ENCODE measurements at regions not wholly inside any gene's neighbourhood (a gene's known extent, or its start where the extent isn't known, plus 50 kb on each side); places are given as distances from the start of the nearest gene placed in this dataset.

DNA sequence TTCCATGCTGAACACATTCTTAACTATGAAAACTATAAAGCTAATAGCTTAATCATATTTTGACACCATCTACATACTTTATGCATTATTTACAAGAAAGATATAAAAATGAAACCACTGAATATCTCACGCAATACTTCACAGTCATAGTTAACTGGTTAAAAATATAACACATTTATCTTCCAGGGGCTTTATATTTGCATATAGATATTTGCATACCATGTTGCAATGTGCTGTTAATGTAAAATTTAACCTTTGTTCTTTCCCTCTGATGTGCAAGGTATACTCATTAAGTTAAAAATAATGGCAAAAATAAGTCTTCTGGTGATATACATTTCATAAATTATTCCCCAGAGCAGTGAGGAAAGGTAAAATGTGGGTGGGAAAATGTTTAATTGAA, 76.9 kb upstream of the MGMT start:
- Histone ChIP-seq H3F3A (replicated peaks; ENCODE audit: insufficient read depth) (no peaks in the 10 kb centered on the region), H3K36me3 (replicated peaks in 1 of 2; ENCODE audit: control insufficient read depth in 1 of 2, insufficient read depth in 2 of 2, low read length in 1 of 2) (no peaks in the 10 kb centered on the region), H3K27ac (ENCODE audit: low read depth in 2 of 2, low read length in 1 of 2) (no peak overlapping the region), H3K4me1 (ENCODE audit: control insufficient read depth in 1 of 2, insufficient read depth in 2 of 2, low read depth in 1 of 2, low read length in 1 of 2) (no peaks in the 10 kb centered on the region), H3K4me3 (ENCODE audit: low read depth in 2 of 2, low read length in 1 of 2) (no peak overlapping the region; a peak in 1 of 4 replicates), H2AFZ (ENCODE audit: low read depth) (no peak overlapping the region), H3K9ac (no peak overlapping the region), H3K27me3 (ENCODE audit: insufficient read depth) (no peaks in the 10 kb centered on the region), H3K9me3 (no peaks in the 10 kb centered on the region), H4K20me1 (ENCODE audit: insufficient read depth) (no peaks in the 10 kb centered on the region), H3K79me2 (ENCODE audit: insufficient read depth) (no peaks in the 10 kb centered on the region), H3K4me2 (no peak overlapping the region), H3K9me2 (no peaks in the 10 kb centered on the region)
- CTCF ChIA-PET = no interaction called here
- POLR2A ChIA-PET = no interaction called here
- TF ChIP-seq EP300 (IDR thresholded peaks at IDR 0.05; ENCODE audit: borderline replicate concordance in 1 of 2, low read depth in 1 of 2, low read length in 1 of 2) (no peak), POLR2AphosphoS5 (IDR thresholded peaks at IDR 0.05; ENCODE audit: low read depth, low read length) (no peak), TAF1 (IDR thresholded peaks at IDR 0.05; ENCODE audit: borderline replicate concordance, low read depth, low read length) (no peak)
- no peak for DNase-seq
- WGBS (ENCODE audit: low lambda C conversion rate) = 67% methylated on average over 1 of the region's 1 CpG

DNA sequence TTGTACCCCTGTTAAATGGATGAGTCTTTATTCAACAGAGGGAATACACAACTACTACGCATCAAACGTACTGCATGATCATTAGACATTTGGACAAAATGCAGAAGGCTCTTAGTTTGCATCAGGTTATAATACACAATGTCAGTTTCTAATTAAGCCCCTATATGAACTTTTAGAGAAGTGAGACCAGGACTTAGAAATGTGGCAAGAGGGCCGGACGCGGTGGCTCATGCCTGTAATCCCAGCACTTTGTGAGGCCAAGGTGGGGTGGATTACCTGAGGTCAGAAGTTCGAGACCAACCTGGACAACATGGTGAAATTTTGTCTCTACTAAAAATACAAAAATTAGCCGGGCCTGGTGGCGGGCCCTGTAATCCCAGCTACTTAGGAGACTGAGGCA, 76.3 kb upstream of the MGMT start:
- Histone ChIP-seq H3K9me2 (no peaks in the 10 kb centered on the region), H3K36me3 (replicated peaks in 1 of 2; ENCODE audit: control insufficient read depth in 1 of 2, insufficient read depth in 2 of 2, low read length in 1 of 2) (no peaks in the 10 kb centered on the region), H3F3A (replicated peaks; ENCODE audit: insufficient read depth) (no peaks in the 10 kb centered on the region), H3K4me2 (no peak overlapping the region), H3K79me2 (ENCODE audit: insufficient read depth) (no peaks in the 10 kb centered on the region), H3K9me3 (no peaks in the 10 kb centered on the region), H3K27ac (ENCODE audit: low read depth in 2 of 2, low read length in 1 of 2) (no peak overlapping the region), H2AFZ (ENCODE audit: low read depth) (no peak overlapping the region), H4K20me1 (ENCODE audit: insufficient read depth) (no peaks in the 10 kb centered on the region), H3K4me1 (ENCODE audit: control insufficient read depth in 1 of 2, insufficient read depth in 2 of 2, low read depth in 1 of 2, low read length in 1 of 2) (no peaks in the 10 kb centered on the region), H3K9ac (no peak overlapping the region), H3K4me3 (ENCODE audit: low read depth in 2 of 2, low read length in 1 of 2) (no peak overlapping the region), H3K27me3 (ENCODE audit: insufficient read depth) (no peaks in the 10 kb centered on the region)
- DNase-seq = no peak
- CTCF ChIA-PET = no interaction called here
- POLR2A ChIA-PET = no interaction called here
- 43% methylated on average over 8 of the region's 8 CpGs for WGBS (ENCODE audit: low lambda C conversion rate)
- TF ChIP-seq, protein P1, sequence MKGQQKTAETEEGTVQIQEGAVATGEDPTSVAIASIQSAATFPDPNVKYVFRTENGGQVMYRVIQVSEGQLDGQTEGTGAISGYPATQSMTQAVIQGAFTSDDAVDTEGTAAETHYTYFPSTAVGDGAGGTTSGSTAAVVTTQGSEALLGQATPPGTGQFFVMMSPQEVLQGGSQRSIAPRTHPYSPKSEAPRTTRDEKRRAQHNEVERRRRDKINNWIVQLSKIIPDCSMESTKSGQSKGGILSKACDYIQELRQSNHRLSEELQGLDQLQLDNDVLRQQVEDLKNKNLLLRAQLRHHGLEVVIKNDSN (IDR thresholded peaks at IDR 0.05; ENCODE audit: borderline replicate concordance, low read depth) = no peak
- TF ChIP-seq EP300 (IDR thresholded peaks at IDR 0.05; ENCODE audit: borderline replicate concordance in 1 of 2, low read depth in 1 of 2, low read length in 1 of 2) (no peak), MEF2A (IDR thresholded peaks at IDR 0.05; ENCODE audit: borderline replicate concordance, low read depth) (no peak), FOSL2 (IDR thresholded peaks at IDR 0.05; ENCODE audit: borderline replicate concordance, low read depth) (no peak), NFIC (IDR thresholded peaks at IDR 0.05; ENCODE audit: borderline replicate concordance) (no peak), GATA2 (CRISPR knock-in tag; IDR thresholded peaks at IDR 0.05) (no peak), RXRA (IDR thresholded peaks at IDR 0.05; ENCODE audit: borderline replicate concordance, low read depth) (no peak), CHD2 (IDR thresholded peaks at IDR 0.05; ENCODE audit: low read length, partially characterized antibody) (no peak), EZH2phosphoT487 (IDR thresholded peaks at IDR 0.05; ENCODE audit: borderline replicate concordance, low read depth) (no peak)
- TF ChIP-seq, protein P2, sequence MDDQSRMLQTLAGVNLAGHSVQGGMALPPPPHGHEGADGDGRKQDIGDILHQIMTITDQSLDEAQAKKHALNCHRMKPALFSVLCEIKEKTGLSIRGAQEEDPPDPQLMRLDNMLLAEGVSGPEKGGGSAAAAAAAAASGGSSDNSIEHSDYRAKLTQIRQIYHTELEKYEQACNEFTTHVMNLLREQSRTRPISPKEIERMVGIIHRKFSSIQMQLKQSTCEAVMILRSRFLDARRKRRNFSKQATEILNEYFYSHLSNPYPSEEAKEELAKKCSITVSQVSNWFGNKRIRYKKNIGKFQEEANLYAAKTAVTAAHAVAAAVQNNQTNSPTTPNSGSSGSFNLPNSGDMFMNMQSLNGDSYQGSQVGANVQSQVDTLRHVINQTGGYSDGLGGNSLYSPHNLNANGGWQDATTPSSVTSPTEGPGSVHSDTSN (IDR thresholded peaks at IDR 0.05) = no peak
- TF ChIP-seq, protein P3, sequence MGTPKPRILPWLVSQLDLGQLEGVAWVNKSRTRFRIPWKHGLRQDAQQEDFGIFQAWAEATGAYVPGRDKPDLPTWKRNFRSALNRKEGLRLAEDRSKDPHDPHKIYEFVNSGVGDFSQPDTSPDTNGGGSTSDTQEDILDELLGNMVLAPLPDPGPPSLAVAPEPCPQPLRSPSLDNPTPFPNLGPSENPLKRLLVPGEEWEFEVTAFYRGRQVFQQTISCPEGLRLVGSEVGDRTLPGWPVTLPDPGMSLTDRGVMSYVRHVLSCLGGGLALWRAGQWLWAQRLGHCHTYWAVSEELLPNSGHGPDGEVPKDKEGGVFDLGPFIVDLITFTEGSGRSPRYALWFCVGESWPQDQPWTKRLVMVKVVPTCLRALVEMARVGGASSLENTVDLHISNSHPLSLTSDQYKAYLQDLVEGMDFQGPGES (IDR thresholded peaks at IDR 0.05; ENCODE audit: low read depth, low read length) = no peak
- TF ChIP-seq, protein P4, sequence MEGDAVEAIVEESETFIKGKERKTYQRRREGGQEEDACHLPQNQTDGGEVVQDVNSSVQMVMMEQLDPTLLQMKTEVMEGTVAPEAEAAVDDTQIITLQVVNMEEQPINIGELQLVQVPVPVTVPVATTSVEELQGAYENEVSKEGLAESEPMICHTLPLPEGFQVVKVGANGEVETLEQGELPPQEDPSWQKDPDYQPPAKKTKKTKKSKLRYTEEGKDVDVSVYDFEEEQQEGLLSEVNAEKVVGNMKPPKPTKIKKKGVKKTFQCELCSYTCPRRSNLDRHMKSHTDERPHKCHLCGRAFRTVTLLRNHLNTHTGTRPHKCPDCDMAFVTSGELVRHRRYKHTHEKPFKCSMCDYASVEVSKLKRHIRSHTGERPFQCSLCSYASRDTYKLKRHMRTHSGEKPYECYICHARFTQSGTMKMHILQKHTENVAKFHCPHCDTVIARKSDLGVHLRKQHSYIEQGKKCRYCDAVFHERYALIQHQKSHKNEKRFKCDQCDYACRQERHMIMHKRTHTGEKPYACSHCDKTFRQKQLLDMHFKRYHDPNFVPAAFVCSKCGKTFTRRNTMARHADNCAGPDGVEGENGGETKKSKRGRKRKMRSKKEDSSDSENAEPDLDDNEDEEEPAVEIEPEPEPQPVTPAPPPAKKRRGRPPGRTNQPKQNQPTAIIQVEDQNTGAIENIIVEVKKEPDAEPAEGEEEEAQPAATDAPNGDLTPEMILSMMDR (IDR thresholded peaks at IDR 0.05) = no peak
- TF ChIP-seq, protein P5, sequence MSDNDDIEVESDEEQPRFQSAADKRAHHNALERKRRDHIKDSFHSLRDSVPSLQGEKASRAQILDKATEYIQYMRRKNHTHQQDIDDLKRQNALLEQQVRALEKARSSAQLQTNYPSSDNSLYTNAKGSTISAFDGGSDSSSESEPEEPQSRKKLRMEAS (IDR thresholded peaks at IDR 0.05; ENCODE audit: low read depth) = no peak
- TF ChIP-seq, protein P6, sequence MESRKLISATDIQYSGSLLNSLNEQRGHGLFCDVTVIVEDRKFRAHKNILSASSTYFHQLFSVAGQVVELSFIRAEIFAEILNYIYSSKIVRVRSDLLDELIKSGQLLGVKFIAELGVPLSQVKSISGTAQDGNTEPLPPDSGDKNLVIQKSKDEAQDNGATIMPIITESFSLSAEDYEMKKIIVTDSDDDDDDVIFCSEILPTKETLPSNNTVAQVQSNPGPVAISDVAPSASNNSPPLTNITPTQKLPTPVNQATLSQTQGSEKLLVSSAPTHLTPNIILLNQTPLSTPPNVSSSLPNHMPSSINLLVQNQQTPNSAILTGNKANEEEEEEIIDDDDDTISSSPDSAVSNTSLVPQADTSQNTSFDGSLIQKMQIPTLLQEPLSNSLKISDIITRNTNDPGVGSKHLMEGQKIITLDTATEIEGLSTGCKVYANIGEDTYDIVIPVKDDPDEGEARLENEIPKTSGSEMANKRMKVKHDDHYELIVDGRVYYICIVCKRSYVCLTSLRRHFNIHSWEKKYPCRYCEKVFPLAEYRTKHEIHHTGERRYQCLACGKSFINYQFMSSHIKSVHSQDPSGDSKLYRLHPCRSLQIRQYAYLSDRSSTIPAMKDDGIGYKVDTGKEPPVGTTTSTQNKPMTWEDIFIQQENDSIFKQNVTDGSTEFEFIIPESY (IDR thresholded peaks at IDR 0.05; ENCODE audit: borderline replicate concordance, low read depth) = no peak
